ENCODE measurements at regions not wholly inside any gene's neighbourhood (a gene's known extent, or its start where the extent isn't known, plus 50 kb on each side); places are given as distances from the start of the nearest gene placed in this dataset.
"Not testable (repeated sequence)": the region's sequence is repeated elsewhere in the genome, so short reads cannot be mapped to it uniquely, and the experiment has no call there.

DNA sequence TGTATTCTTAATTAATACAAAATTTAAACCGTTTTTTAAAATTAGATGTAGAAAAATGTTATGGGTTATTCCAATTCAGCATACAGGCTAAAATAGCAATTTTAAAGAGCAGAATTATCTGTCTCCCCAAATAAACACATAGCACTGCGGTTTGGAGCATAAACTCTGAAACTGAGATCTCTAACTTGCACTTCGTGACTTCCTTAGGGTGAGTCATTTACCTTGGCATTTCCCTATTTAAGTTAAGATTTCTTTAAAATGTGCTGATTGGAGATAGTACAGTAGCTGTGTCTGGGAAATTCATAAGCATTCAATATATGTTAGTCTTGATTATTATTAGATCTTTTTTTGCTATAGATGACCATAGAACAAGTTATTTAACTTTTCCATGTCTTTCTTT is 143.8 kb downstream of the KDM5D start:
- DNase-seq (ENCODE audit: low read depth), result peak; percentile 9

DNA sequence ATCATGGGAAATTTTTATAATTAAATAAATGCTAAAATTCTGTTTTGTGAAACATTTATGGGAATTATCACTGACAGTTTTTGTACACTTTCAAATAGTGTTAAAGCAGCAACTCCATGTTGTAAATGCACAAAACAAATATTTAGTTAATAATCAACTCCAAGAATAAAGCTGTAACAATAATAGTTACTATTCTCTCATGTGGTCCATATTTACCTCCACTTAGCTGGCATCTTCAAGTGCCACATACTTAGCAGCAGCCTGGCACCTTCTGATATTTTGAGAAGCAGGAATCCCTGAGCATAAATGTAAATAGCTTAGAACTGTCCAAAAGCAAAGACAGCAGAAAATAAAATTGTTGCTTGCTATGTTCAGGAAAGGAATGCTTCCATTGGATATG is 154.3 kb downstream of the KDM5D start:
- TF ChIP-seq, protein P1, sequence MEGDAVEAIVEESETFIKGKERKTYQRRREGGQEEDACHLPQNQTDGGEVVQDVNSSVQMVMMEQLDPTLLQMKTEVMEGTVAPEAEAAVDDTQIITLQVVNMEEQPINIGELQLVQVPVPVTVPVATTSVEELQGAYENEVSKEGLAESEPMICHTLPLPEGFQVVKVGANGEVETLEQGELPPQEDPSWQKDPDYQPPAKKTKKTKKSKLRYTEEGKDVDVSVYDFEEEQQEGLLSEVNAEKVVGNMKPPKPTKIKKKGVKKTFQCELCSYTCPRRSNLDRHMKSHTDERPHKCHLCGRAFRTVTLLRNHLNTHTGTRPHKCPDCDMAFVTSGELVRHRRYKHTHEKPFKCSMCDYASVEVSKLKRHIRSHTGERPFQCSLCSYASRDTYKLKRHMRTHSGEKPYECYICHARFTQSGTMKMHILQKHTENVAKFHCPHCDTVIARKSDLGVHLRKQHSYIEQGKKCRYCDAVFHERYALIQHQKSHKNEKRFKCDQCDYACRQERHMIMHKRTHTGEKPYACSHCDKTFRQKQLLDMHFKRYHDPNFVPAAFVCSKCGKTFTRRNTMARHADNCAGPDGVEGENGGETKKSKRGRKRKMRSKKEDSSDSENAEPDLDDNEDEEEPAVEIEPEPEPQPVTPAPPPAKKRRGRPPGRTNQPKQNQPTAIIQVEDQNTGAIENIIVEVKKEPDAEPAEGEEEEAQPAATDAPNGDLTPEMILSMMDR (IDR thresholded peaks at IDR 0.05; ENCODE audit: insufficient read depth, low read depth, low read length, missing control alignments), result no peak
- no peak for DNase-seq (ENCODE audit: low read depth)
- H3K4me3 ChIP-seq (ENCODE audit: low read length), result no peak overlapping the region

More for the DNA sequence above, 143.8 kb downstream of the KDM5D start:
- TF ChIP-seq, protein P1 (IDR thresholded peaks at IDR 0.05; ENCODE audit: insufficient read depth, low read depth, low read length, missing control alignments), result no peak
- H3K4me3 ChIP-seq (ENCODE audit: low read length), result no peak overlapping the region

DNA sequence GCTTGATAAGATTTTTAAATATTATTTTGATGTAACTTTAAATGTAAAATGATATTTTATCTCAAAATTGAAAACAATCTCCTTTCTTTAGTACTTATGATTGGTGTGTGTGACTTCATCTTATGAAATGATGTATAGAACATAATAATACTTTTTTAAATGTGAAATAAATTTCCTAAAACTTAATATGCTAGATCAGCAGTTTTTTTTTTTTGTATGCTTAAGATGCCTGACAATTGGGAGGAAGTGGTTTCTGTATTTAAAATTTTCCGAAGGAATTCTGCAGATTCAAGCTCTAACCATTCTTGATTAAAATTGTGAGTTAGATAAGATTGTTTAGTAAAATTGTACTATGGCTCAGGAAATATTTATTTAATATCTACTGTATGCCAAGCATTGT is 154.9 kb downstream of the KDM5D start:
- TF ChIP-seq, protein P1 (IDR thresholded peaks at IDR 0.05; ENCODE audit: insufficient read depth, low read depth, low read length, missing control alignments), result no peak
- no peak overlapping the region for H3K4me3 ChIP-seq (ENCODE audit: low read length)
- DNase-seq (ENCODE audit: low read depth), result no peak

DNA sequence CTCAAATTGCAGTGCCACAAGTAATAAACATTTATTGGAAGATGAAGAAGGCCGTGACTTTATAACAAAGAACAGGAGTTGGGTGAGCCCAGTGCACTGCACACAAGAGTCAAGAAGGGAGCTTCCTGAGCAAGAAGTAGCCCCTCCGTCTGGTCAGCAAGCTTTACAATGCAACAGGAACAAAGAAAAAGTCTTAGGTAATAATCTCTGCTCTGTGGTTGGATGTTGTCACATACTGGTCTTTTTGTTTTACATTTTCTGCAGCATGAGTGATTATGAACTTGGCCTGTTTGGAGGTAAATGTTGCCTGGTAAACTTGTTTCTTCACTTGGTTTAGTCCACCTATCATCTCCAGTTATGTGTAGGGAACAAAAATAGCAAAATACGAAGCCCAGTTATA is 157.2 kb downstream of the KDM5D start:
- H3K4me3 ChIP-seq (ENCODE audit: low read length), result no peak overlapping the region
- TF ChIP-seq, protein P1 (IDR thresholded peaks at IDR 0.05; ENCODE audit: insufficient read depth, low read depth, low read length, missing control alignments), result no peak
- no peak for DNase-seq (ENCODE audit: low read depth)

DNA sequence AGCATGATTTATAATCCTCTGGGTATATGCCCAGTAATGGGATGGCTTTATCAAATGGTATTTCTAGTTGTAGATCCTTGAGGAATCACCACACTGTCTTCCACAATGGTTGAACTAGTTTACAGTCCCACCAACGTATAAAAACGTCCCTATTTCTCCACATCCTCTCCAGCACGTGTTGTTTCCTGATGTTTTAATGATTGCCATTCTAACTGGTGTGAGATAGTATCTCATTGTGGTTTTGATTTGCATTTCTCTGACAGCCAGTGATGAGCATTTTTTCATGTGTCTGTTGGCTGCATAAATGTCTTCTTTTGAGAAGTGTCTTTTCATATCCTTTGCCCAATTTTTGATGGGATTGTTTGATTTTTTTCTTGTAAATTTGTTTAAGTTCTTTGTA is 163.5 kb downstream of the KDM5D start:
- not testable (repeated sequence) for H3K4me3 ChIP-seq (ENCODE audit: low read length); DNase-seq (ENCODE audit: low read depth)

DNA sequence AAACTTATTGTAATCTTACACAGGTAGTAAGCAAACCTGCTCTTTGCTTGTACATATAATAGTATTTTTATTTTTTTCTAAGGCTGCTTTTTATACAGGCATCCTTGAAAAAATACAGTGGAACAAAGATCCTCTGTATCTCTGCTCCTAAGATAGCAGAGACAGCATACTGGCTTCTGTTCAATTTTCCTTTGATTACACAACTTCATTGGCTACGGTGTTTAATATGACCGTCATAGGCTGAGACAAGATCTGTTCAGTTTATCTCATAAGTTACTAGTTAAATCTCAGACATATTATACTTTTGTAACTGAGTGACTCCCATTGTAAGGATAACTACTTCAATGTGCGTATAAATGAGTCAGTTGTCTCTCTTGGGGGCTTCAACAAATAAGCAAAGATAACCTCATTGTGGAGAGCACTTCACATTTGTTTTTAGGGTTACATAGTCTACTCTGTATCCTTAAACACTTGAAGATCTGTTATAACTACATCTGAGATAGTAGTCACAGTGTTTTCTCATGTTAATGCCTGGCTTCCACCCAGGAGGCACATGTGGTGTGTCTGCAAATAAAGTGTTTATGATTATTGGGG is 166.1 kb downstream of the KDM5D start:
- no peak for DNase-seq (ENCODE audit: low read depth)
- H3K4me3 ChIP-seq (ENCODE audit: low read length), result no peak overlapping the region
- TF ChIP-seq, protein P1 (IDR thresholded peaks at IDR 0.05; ENCODE audit: insufficient read depth, low read depth, low read length, missing control alignments), result no peak

DNA sequence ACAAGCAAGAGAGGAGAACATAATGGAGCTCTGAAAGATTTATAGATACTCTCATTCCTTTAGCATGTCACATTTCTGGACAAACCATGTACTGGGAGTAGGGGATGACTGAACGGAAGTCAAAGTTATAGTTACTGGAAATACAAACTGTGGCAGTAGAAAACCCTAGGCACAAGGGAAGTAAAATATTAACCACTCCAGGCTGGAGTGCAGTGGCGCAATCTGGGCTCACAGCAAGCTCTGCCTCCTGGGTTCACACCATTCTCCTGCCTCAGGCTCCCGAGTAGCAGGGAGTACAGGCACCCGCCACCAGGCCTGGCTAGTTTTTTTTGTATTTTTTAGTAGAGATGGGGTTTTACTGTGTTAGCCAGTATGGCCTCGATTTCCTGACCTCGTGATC is 167.3 kb downstream of the KDM5D start:
- TF ChIP-seq, protein P1 (IDR thresholded peaks at IDR 0.05; ENCODE audit: insufficient read depth, low read depth, low read length, missing control alignments), result no peak
- DNase-seq (ENCODE audit: low read depth), result no peak

More for the DNA sequence above, 167.3 kb downstream of the KDM5D start:
- H3K4me3 ChIP-seq (ENCODE audit: low read length), result no peak overlapping the region

All from epithelial cell of esophagus (primary cell).